Keratinocyte (primary cell): ENCODE measurements at regions not wholly inside any gene's neighbourhood (a gene's known extent, or its start where the extent isn't known, plus 50 kb on each side); places are given as distances from the start of the nearest gene placed in this dataset.

ENCODE experiments used
- DNase-seq: peaks from one replicate; pipeline ENCODE4 v3.0.0-alpha.2; 2011; ENCODE audit warnings: low read depth, missing footprints, low spot score
- FAIRE-seq: peaks from 2 replicates; lab custom pipeline; 2011; peaks lifted over from hg19 to GRCh38; lab: Jason Lieb, UNC
- H2AFZ ChIP-seq: 2 replicates; pipeline ENCODE4 v1.6.0; 2012; ENCODE audit warnings: low read length, control low read depth, inconsistent platforms; ENCODE audit not compliant: control insufficient read depth
- H3K27ac ChIP-seq: 2 replicates; pipeline ENCODE4 v1.5.1; 2011; ENCODE audit warnings: low read length; ENCODE audit not compliant: control insufficient read depth, insufficient read depth
- H3K27me3 ChIP-seq: 3 replicates; pipeline ENCODE4 v1.6.0; 2011; ENCODE audit warnings: low read length; ENCODE audit not compliant: control insufficient read depth, insufficient read depth; ENCODE audit errors: extremely low read depth
- H3K36me3 ChIP-seq, 2 experiments: 2 replicates in 1 of 2; 3 replicates in 1 of 2; pipeline ENCODE4 v1.5.1; 2011; ENCODE audit warnings: low read length in 2 of 2, mild to moderate bottlenecking in 1 of 2; ENCODE audit not compliant: control insufficient read depth in 2 of 2, insufficient read depth in 2 of 2; ENCODE audit errors: extremely low read depth in 1 of 2
- H3K4me1 ChIP-seq: 3 replicates; pipeline ENCODE4 v1.5.1; 2011; ENCODE audit warnings: low read length; ENCODE audit not compliant: control insufficient read depth, insufficient read depth; ENCODE audit errors: extremely low read depth
- H3K4me2 ChIP-seq: 3 replicates; pipeline ENCODE4 v1.6.0; 2011; ENCODE audit warnings: low read depth, low read length; ENCODE audit not compliant: control insufficient read depth, insufficient read depth; ENCODE audit errors: extremely low read depth
- H3K4me3 ChIP-seq, 3 experiments: fragments of 200-600 bp in 1 of 3; sonication (generic) in 1 of 3; 2 replicates in 2 of 3; 3 replicates in 1 of 3; pipeline ENCODE4 v1.5.1; 2011 to 2016; ENCODE audit warnings: low read length in 3 of 3, mild to moderate bottlenecking in 3 of 3, control low read depth in 2 of 3, inconsistent platforms in 1 of 3, low read depth in 1 of 3, mixed read lengths in 1 of 3, mixed run types in 1 of 3, moderate library complexity in 1 of 3; ENCODE audit not compliant: control insufficient read depth in 2 of 3, insufficient read depth in 2 of 3; ENCODE audit errors: extremely low read depth in 1 of 3
- H3K79me2 ChIP-seq: 2 replicates; pipeline ENCODE4 v1.6.0; 2012; ENCODE audit warnings: low read length; ENCODE audit not compliant: control insufficient read depth, insufficient read depth
- H3K9ac ChIP-seq: 3 replicates; pipeline ENCODE4 v1.6.0; 2011; ENCODE audit warnings: low read length; ENCODE audit not compliant: control insufficient read depth, insufficient read depth; ENCODE audit errors: extremely low read depth
- H3K9me1 ChIP-seq: 3 replicates; pipeline ENCODE4 v1.6.0; 2011; ENCODE audit warnings: low read length; ENCODE audit not compliant: control insufficient read depth, insufficient read depth; ENCODE audit errors: extremely low read depth
- H3K9me3 ChIP-seq: 2 replicates; pipeline ENCODE4 v1.5.1; 2012; ENCODE audit warnings: low read depth, low read length; ENCODE audit not compliant: control insufficient read depth
- H4K20me1 ChIP-seq: 3 replicates; pipeline ENCODE4 v1.6.0; 2011; ENCODE audit warnings: low read length; ENCODE audit not compliant: control insufficient read depth, insufficient read depth; ENCODE audit errors: extremely low read depth
- CTCF ChIP-seq, 3 experiments: IDR thresholded peaks in 1 of 3; conservative IDR thresholded peaks in 1 of 3; optimal IDR thresholded peaks in 1 of 3; 2 replicates in 2 of 3; 3 replicates in 1 of 3; pipeline versions ENCODE3 to v1.5.1; 2011; ENCODE audit warnings: low read length in 3 of 3, mild to moderate bottlenecking in 3 of 3, moderate library complexity in 2 of 3, control low read depth in 1 of 3, inconsistent platforms in 1 of 3; ENCODE audit not compliant: insufficient read depth in 2 of 3; ENCODE audit errors: extremely low read depth in 1 of 3
- EZH2 ChIP-seq: IDR thresholded peaks from one replicate; pipeline ENCODE4 v1.6.1; 2012; ENCODE audit warnings: inconsistent platforms, mild to moderate bottlenecking, low read length, moderate library complexity
- dilution Hi-C: fragments of 300-500 bp; cut with MboI; formaldehyde crosslinking; loops from one replicate; pipeline ENCODE4 v1.7.0; 2020; ENCODE audit warnings: low sequenced_read_pairs; ENCODE audit not compliant: extremely low pct_ligation_motif_present

- FAIRE-seq (no peak), DNase-seq (no peak)
- H3K4me2 ChIP-seq = no peak overlapping the region
- no peaks in the 10 kb centered on the region for H3K9me3 ChIP-seq
- no peak overlapping the region for H3K9ac ChIP-seq
- H2AFZ ChIP-seq = no peak overlapping the region
- H3K9me1 ChIP-seq = no peaks in the 10 kb centered on the region
- no peaks in the 10 kb centered on the region for H4K20me1 ChIP-seq
- no peak overlapping the region for H3K27ac ChIP-seq
- H3K27me3 ChIP-seq = no peaks in the 10 kb centered on the region
- H3K4me3 ChIP-seq = no peak overlapping the region
- dilution Hi-C loops = no loop called here
- no peak for TF ChIP-seq CTCF (optimal IDR thresholded peaks at IDR 0.05 in 1 of 3, IDR thresholded peaks at IDR 0.05 in 1 of 3, conservative IDR thresholded peaks at IDR 0.05 in 1 of 3; ENCODE audit: extremely low read depth in 1 of 3, insufficient read depth in 2 of 3, low read length in 3 of 3)
- TF ChIP-seq EZH2 = no peak
- no peaks in the 10 kb centered on the region for H3K79me2 ChIP-seq
- H3K4me1 ChIP-seq = no peaks in the 10 kb centered on the region
- H3K36me3 ChIP-seq = no peaks in the 10 kb centered on the region
These were observed 126.4 kb downstream of the POU4F1 start for GRCh38 chr13:78476910-78477309.

- Histone ChIP-seq H3K9me3 (no peaks in the 10 kb centered on the region), H4K20me1 (no peaks in the 10 kb centered on the region), H3K9me1 (no peaks in the 10 kb centered on the region), H3K4me3 (no peak overlapping the region), H3K79me2 (no peaks in the 10 kb centered on the region), H3K4me2 (no peak overlapping the region), H3K4me1 (no peaks in the 10 kb centered on the region), H3K27ac (no peak overlapping the region), H3K36me3 (no peaks in the 10 kb centered on the region), H3K9ac (no peak overlapping the region), H2AFZ (no peak overlapping the region), H3K27me3 (no peaks in the 10 kb centered on the region)
- dilution Hi-C loops = no loop called here
- DNase-seq (no peak), FAIRE-seq (no peak)
- TF ChIP-seq CTCF (optimal IDR thresholded peaks at IDR 0.05 in 1 of 3, IDR thresholded peaks at IDR 0.05 in 1 of 3, conservative IDR thresholded peaks at IDR 0.05 in 1 of 3; ENCODE audit: extremely low read depth in 1 of 3, insufficient read depth in 2 of 3, low read length in 3 of 3) (no peak), EZH2 (no peak)
These were observed 134.7 kb downstream of the POU4F1 start for GRCh38 chr13:78468621-78469020.
